Liver (tissue), 8 donors: ENCODE measurements at regions not wholly inside any gene's neighbourhood (a gene's known extent, or its start where the extent isn't known, plus 50 kb on each side); places are given as distances from the start of the nearest gene placed in this dataset.

Experiments used
- DNase-seq: peaks from one replicate; pipeline ENCODE4 v3.0.0-alpha.2; 2017; ENCODE audit warnings: low spot score
- H3K27ac ChIP-seq, 2 donors: one replicate each; pipeline ENCODE4 v1.7.0; 2013; ENCODE audit warnings: inconsistent platforms in 2 of 2, low read length in 2 of 2, control low read depth in 1 of 2, low read depth in 1 of 2, mild to moderate bottlenecking in 1 of 2
- H3K27me3 ChIP-seq, 4 donors: one replicate each; pipeline versions ENCODE4 v1.6.1 to v1.7.0; 2013; ENCODE audit warnings: low read length in 3 of 4, inconsistent platforms in 1 of 4, mild to moderate bottlenecking in 1 of 4, moderate library complexity in 1 of 4; ENCODE audit not compliant: control insufficient read depth in 4 of 4, insufficient read depth in 4 of 4
- H3K36me3 ChIP-seq, 4 donors: one replicate each; pipeline versions ENCODE4 v1.6.1 to v1.7.0; 2013; ENCODE audit warnings: low read length in 3 of 4, mild to moderate bottlenecking in 3 of 4, low read depth in 1 of 4, moderate library complexity in 1 of 4; ENCODE audit not compliant: control insufficient read depth in 4 of 4, insufficient read depth in 3 of 4
- H3K4me1 ChIP-seq, 4 donors: one replicate each; pipeline versions ENCODE4 v1.6.1 to v1.7.0; 2013; ENCODE audit warnings: low read length in 3 of 4, mild to moderate bottlenecking in 3 of 4, moderate library complexity in 1 of 4; ENCODE audit not compliant: control insufficient read depth in 4 of 4, insufficient read depth in 4 of 4
- H3K4me3 ChIP-seq, 3 donors: one replicate each; pipeline versions ENCODE4 v1.6.1 to v1.7.0; 2013; ENCODE audit warnings: low read length in 3 of 3, control low read depth in 1 of 3, low read depth in 1 of 3, mild to moderate bottlenecking in 1 of 3
- H3K9ac ChIP-seq, 2 donors: one replicate each; pipeline ENCODE4 v1.7.0; 2013; ENCODE audit warnings: low read length in 2 of 2, mild to moderate bottlenecking in 2 of 2, moderate library complexity in 2 of 2, control low read depth in 1 of 2, low read depth in 1 of 2
- H3K9me3 ChIP-seq, 4 donors: one replicate each; pipeline versions ENCODE4 v1.6.1 to v1.7.0; 2013; ENCODE audit warnings: low read length in 3 of 4; ENCODE audit not compliant: control insufficient read depth in 4 of 4
- EGR1 ChIP-seq, 2 donors: IDR thresholded peaks; 2 replicates each; pipeline ENCODE4 v1.6.1; 2016 to 2018; ENCODE audit warnings: antibody characterized with exemption in 2 of 2, low read depth in 2 of 2
- FOXA1 ChIP-seq: IDR thresholded peaks from 2 replicates; pipeline ENCODE4 v1.6.1; 2016; ENCODE audit warnings: antibody characterized with exemption
- FOXA2 ChIP-seq: IDR thresholded peaks from 2 replicates; pipeline ENCODE4 v1.6.1; 2016; ENCODE audit warnings: antibody characterized with exemption
- GABPA ChIP-seq, 2 donors: IDR thresholded peaks in 1 of 2; conservative IDR thresholded peaks in 1 of 2; 2 replicates each; pipeline ENCODE4 v1.6.1; 2016; ENCODE audit warnings: antibody characterized with exemption in 2 of 2, mild to moderate bottlenecking in 1 of 2, moderate library complexity in 1 of 2
- HNF4A ChIP-seq, 2 donors: conservative IDR thresholded peaks; 2 replicates each; pipeline ENCODE4 v1.6.1; 2016; ENCODE audit warnings: antibody characterized with exemption in 2 of 2, mild to moderate bottlenecking in 2 of 2
- HNF4G ChIP-seq: IDR thresholded peaks from 2 replicates; pipeline ENCODE4 v1.6.1; 2016; ENCODE audit warnings: antibody characterized with exemption
- JUND ChIP-seq, 2 donors: IDR thresholded peaks; 2 replicates each; pipeline ENCODE4 v1.6.1; 2016; ENCODE audit warnings: antibody characterized with exemption in 2 of 2
- NR2F2 ChIP-seq: IDR thresholded peaks from 2 replicates; pipeline ENCODE4 v1.6.1; 2016; ENCODE audit warnings: antibody characterized with exemption
- RAD21 ChIP-seq, 2 donors: IDR thresholded peaks; 2 replicates each; pipeline ENCODE4 v1.6.1; 2016; ENCODE audit warnings: antibody characterized with exemption in 2 of 2, mild to moderate bottlenecking in 2 of 2
- RXRA ChIP-seq, 2 donors: IDR thresholded peaks; 2 replicates each; pipeline ENCODE4 v1.6.1; 2017 to 2018; ENCODE audit warnings: antibody characterized with exemption in 2 of 2, mild to moderate bottlenecking in 1 of 2
- SP1 ChIP-seq: IDR thresholded peaks from 2 replicates; pipeline ENCODE4 v1.6.1; 2018; ENCODE audit warnings: antibody characterized with exemption, mild to moderate bottlenecking
- TAF1 ChIP-seq: conservative IDR thresholded peaks from 2 replicates; pipeline ENCODE4 v1.6.1; 2016; ENCODE audit warnings: antibody characterized with exemption, mild to moderate bottlenecking
- YY1 ChIP-seq: IDR thresholded peaks from 2 replicates; pipeline ENCODE4 v1.6.1; 2016; ENCODE audit warnings: antibody characterized with exemption, mild to moderate bottlenecking
- WGBS: extraction: QIAGEN DNeasy Blood & Tissue Kit; methylation state at CpG from one replicate; pipeline ENCODE4 v1.1.7; 2013; 5-methylcytosine and 5-hydroxymethylcytosine counted together
- TF ChIP-seq, protein P1 (sequence below): IDR thresholded peaks from 2 replicates; pipeline ENCODE4 v1.6.1; 2016; ENCODE audit warnings: antibody characterized with exemption
- TF ChIP-seq, protein P2 (sequence below): IDR thresholded peaks from 2 replicates; pipeline ENCODE4 v1.6.1; 2016; ENCODE audit warnings: antibody characterized with exemption
- TF ChIP-seq, protein P3 (sequence below): fragments of 150-350 bp; IDR thresholded peaks from 2 replicates; pipeline ENCODE4 v1.5.1; 2017; ENCODE audit warnings: improper control_type of control experiment, low read depth, low read length; ENCODE audit not compliant: missing input control
- TF ChIP-seq, protein P4 (sequence below): IDR thresholded peaks from 2 replicates; pipeline ENCODE4 v1.6.1; 2016; ENCODE audit warnings: antibody characterized with exemption, mild to moderate bottlenecking
- TF ChIP-seq, protein P5 (sequence below): IDR thresholded peaks from 2 replicates; pipeline ENCODE4 v1.6.1; 2016; ENCODE audit warnings: antibody characterized with exemption
- donor health status: healthy.
- donor health status: healthy.
- donor health status: healthy.
- donor health status: healthy.
- donor health status: healthy.

DNA sequence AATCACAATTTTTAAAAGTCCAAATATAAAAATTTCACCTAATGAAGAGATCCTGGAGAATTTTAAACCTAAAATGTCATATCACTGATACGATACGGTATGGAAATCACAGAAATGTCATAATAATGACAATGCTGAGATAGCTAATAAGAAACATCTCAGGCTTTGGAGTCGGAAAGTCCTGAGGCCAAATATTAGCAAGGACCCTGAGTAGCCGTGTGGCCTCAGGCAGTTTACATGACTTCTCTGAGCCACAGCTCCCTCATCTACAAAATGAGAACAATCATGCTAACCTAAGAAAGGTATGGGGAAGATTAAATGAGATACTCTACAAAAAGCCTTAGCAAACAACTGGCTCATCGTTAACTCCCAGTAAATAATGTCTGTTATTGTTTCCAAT is 100.9 kb upstream of the NEBL start:
- WGBS: 93% methylated on average over 5 of the region's 5 CpGs
- Histone ChIP-seq H3K36me3 (no peaks in the 10 kb centered on the region), H3K27ac (no peak overlapping the region), H3K4me1 (no peaks in the 10 kb centered on the region), H3K27me3 (no peaks in the 10 kb centered on the region), H3K4me3 (no peak overlapping the region), H3K9ac (no peak overlapping the region), H3K9me3 (no peaks in the 10 kb centered on the region)
- TF ChIP-seq RXRA (IDR thresholded peaks at IDR 0.05) (no peak), RAD21 (IDR thresholded peaks at IDR 0.05) (no peak), EGR1 (IDR thresholded peaks at IDR 0.05; ENCODE audit: low read depth in 2 of 2) (no peak), FOXA2 (no peak), JUND (IDR thresholded peaks at IDR 0.05) (no peak), TAF1 (no peak), SP1 (no peak), HNF4G (no peak), HNF4A (conservative IDR thresholded peaks at IDR 0.05) (no peak), FOXA1 (no peak), NR2F2 (no peak), YY1 (no peak), GABPA (IDR thresholded peaks at IDR 0.05 in 1 of 2, conservative IDR thresholded peaks at IDR 0.05 in 1 of 2) (no peak)
- TF ChIP-seq, protein P1, sequence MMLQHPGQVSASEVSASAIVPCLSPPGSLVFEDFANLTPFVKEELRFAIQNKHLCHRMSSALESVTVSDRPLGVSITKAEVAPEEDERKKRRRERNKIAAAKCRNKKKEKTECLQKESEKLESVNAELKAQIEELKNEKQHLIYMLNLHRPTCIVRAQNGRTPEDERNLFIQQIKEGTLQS: no peak
- TF ChIP-seq, protein P2, sequence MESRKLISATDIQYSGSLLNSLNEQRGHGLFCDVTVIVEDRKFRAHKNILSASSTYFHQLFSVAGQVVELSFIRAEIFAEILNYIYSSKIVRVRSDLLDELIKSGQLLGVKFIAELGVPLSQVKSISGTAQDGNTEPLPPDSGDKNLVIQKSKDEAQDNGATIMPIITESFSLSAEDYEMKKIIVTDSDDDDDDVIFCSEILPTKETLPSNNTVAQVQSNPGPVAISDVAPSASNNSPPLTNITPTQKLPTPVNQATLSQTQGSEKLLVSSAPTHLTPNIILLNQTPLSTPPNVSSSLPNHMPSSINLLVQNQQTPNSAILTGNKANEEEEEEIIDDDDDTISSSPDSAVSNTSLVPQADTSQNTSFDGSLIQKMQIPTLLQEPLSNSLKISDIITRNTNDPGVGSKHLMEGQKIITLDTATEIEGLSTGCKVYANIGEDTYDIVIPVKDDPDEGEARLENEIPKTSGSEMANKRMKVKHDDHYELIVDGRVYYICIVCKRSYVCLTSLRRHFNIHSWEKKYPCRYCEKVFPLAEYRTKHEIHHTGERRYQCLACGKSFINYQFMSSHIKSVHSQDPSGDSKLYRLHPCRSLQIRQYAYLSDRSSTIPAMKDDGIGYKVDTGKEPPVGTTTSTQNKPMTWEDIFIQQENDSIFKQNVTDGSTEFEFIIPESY: no peak
- TF ChIP-seq, protein P3, sequence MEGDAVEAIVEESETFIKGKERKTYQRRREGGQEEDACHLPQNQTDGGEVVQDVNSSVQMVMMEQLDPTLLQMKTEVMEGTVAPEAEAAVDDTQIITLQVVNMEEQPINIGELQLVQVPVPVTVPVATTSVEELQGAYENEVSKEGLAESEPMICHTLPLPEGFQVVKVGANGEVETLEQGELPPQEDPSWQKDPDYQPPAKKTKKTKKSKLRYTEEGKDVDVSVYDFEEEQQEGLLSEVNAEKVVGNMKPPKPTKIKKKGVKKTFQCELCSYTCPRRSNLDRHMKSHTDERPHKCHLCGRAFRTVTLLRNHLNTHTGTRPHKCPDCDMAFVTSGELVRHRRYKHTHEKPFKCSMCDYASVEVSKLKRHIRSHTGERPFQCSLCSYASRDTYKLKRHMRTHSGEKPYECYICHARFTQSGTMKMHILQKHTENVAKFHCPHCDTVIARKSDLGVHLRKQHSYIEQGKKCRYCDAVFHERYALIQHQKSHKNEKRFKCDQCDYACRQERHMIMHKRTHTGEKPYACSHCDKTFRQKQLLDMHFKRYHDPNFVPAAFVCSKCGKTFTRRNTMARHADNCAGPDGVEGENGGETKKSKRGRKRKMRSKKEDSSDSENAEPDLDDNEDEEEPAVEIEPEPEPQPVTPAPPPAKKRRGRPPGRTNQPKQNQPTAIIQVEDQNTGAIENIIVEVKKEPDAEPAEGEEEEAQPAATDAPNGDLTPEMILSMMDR: no peak
- TF ChIP-seq, protein P4, sequence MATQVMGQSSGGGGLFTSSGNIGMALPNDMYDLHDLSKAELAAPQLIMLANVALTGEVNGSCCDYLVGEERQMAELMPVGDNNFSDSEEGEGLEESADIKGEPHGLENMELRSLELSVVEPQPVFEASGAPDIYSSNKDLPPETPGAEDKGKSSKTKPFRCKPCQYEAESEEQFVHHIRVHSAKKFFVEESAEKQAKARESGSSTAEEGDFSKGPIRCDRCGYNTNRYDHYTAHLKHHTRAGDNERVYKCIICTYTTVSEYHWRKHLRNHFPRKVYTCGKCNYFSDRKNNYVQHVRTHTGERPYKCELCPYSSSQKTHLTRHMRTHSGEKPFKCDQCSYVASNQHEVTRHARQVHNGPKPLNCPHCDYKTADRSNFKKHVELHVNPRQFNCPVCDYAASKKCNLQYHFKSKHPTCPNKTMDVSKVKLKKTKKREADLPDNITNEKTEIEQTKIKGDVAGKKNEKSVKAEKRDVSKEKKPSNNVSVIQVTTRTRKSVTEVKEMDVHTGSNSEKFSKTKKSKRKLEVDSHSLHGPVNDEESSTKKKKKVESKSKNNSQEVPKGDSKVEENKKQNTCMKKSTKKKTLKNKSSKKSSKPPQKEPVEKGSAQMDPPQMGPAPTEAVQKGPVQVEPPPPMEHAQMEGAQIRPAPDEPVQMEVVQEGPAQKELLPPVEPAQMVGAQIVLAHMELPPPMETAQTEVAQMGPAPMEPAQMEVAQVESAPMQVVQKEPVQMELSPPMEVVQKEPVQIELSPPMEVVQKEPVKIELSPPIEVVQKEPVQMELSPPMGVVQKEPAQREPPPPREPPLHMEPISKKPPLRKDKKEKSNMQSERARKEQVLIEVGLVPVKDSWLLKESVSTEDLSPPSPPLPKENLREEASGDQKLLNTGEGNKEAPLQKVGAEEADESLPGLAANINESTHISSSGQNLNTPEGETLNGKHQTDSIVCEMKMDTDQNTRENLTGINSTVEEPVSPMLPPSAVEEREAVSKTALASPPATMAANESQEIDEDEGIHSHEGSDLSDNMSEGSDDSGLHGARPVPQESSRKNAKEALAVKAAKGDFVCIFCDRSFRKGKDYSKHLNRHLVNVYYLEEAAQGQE: no peak
- TF ChIP-seq, protein P5, sequence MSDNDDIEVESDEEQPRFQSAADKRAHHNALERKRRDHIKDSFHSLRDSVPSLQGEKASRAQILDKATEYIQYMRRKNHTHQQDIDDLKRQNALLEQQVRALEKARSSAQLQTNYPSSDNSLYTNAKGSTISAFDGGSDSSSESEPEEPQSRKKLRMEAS: no peak
- no peak for DNase-seq
